Gastrocnemius medialis (tissue), 4 donors: ENCODE measurements at regions not wholly inside any gene's neighbourhood (a gene's known extent, or its start where the extent isn't known, plus 50 kb on each side); places are given as distances from the start of the nearest gene placed in this dataset.

Source experiments
- POLR2A ChIP-seq, 2 donors: fragments of 450-650 bp; IDR thresholded peaks; one replicate each; pipeline ENCODE4 v1.6.1; 2017; ENCODE audit warnings: antibody characterized with exemption in 2 of 2, mild to moderate bottlenecking in 2 of 2, moderate library complexity in 2 of 2
- TF ChIP-seq, protein P1 (sequence below), 5 experiments: fragments of 450-650 bp in 3 of 5; fragments of 200-600 bp in 2 of 5; sonication (generic) in 2 of 5; IDR thresholded peaks in 4 of 5; conservative IDR thresholded peaks in 1 of 5; 1 replicate in 4 of 5; 2 replicates in 1 of 5; pipeline ENCODE4 v1.5.1; 2016 to 2019; ENCODE audit warnings: antibody characterized with exemption in 5 of 5, mild to moderate bottlenecking in 3 of 5, moderate library complexity in 3 of 5

DNA sequence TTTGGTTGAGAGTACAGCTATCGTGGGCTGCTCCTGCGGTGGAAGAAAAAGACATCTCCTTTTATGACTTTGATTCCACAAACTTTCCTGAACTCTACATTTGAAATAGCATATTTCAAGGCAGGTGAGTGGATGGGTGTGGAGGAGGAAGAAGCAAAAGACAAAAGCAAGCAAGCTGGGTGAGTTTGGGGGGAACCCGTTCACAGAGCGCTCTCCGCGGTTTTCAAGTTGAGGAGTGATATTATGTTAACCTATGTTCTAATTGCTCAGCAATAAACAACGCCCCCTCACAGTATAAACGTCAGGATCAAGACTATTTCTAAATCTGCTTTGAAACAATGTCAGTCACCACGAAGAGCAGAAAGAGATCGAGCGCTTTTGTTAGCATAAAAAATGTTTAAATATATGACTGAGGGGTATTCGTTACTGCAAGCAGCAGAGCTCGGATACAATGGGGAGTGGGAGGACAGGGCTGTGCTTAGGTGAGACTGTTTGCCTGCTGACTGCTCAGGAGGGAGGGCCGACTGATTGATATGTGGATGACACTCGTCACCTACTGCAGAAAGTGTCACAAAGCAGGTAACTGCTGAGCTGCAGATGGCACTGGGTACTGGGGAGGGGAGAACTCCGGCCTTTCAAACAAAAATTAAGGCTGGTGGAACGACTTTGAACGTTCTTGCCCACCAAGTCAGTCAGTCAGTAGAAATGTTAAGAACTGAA lies 236.5 kb downstream of the DRD1 start:
- TF ChIP-seq, protein P1, sequence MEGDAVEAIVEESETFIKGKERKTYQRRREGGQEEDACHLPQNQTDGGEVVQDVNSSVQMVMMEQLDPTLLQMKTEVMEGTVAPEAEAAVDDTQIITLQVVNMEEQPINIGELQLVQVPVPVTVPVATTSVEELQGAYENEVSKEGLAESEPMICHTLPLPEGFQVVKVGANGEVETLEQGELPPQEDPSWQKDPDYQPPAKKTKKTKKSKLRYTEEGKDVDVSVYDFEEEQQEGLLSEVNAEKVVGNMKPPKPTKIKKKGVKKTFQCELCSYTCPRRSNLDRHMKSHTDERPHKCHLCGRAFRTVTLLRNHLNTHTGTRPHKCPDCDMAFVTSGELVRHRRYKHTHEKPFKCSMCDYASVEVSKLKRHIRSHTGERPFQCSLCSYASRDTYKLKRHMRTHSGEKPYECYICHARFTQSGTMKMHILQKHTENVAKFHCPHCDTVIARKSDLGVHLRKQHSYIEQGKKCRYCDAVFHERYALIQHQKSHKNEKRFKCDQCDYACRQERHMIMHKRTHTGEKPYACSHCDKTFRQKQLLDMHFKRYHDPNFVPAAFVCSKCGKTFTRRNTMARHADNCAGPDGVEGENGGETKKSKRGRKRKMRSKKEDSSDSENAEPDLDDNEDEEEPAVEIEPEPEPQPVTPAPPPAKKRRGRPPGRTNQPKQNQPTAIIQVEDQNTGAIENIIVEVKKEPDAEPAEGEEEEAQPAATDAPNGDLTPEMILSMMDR (IDR thresholded peaks at IDR 0.05 in 4 of 5, conservative IDR thresholded peaks at IDR 0.05 in 1 of 5): no peak
- TF ChIP-seq POLR2A (IDR thresholded peaks at IDR 0.05): no peak
